SU-DHL-6 (cell line): ENCODE measurements at regions not wholly inside any gene's neighbourhood (a gene's known extent, or its start where the extent isn't known, plus 50 kb on each side); places are given as distances from the start of the nearest gene placed in this dataset.

ENCODE experiments used
- EZH2phosphoT487 ChIP-seq: fragments of 200-600 bp; sonication (generic), shearing (Covaris generic); conservative IDR thresholded peaks from 2 replicates; pipeline ENCODE4 v1.6.1; 2018; ENCODE audit warnings: mild to moderate bottlenecking, antibody characterized with exemption, low read length, moderate library complexity, mixed read lengths
- TF ChIP-seq, protein P1 (sequence below): fragments of 200-600 bp; sonication (generic); IDR thresholded peaks from one replicate; pipeline ENCODE4 v1.5.1; 2017; ENCODE audit warnings: antibody characterized with exemption, mild to moderate bottlenecking, low read length, moderate library complexity; ENCODE audit not compliant: insufficient read depth, poor library complexity, severe bottlenecking

DNA sequence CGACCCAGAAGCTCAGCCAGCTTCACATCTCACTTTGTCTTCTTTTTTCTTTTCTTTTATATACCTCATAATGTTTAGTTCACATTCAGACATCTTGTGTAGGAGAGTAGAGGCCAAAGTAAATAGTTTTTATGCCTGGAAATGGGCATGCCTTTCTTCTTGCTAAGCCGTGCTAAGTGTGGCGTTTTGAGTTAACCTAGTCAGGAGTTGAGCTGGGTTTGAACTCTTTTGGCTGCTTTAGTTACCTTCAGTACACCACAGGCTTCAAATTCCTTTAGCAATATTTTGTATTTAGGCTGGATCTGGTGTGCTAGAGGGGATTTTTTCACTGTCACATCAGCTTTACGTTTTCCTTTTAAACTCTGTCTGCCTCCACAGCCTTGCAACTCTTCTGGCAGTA lies 300.8 kb downstream of the ZNF674 start:
- TF ChIP-seq, protein P1, sequence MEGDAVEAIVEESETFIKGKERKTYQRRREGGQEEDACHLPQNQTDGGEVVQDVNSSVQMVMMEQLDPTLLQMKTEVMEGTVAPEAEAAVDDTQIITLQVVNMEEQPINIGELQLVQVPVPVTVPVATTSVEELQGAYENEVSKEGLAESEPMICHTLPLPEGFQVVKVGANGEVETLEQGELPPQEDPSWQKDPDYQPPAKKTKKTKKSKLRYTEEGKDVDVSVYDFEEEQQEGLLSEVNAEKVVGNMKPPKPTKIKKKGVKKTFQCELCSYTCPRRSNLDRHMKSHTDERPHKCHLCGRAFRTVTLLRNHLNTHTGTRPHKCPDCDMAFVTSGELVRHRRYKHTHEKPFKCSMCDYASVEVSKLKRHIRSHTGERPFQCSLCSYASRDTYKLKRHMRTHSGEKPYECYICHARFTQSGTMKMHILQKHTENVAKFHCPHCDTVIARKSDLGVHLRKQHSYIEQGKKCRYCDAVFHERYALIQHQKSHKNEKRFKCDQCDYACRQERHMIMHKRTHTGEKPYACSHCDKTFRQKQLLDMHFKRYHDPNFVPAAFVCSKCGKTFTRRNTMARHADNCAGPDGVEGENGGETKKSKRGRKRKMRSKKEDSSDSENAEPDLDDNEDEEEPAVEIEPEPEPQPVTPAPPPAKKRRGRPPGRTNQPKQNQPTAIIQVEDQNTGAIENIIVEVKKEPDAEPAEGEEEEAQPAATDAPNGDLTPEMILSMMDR = no peak
- no peak for TF ChIP-seq EZH2phosphoT487
